AG04449 (cell line): ENCODE measurements at regions not wholly inside any gene's neighbourhood (a gene's known extent, or its start where the extent isn't known, plus 50 kb on each side); places are given as distances from the start of the nearest gene placed in this dataset.
"Not testable (repeated sequence)": the region's sequence is repeated elsewhere in the genome, so short reads cannot be mapped to it uniquely, and the experiment has no call there.

Experiments
- CTCF ChIA-PET: fragments of 350-600 bp; formaldehyde crosslinking; extraction: SDS; loops from one replicate; lab custom pipeline; 2021; ENCODE audit warnings: antibody characterized with exemption; lab: Yijun Ruan, JAX
- POLR2A ChIA-PET: fragments of 400-600, 350-600 bp; formaldehyde crosslinking; extraction: SDS; loops from one replicate; lab custom pipeline; 2020; ENCODE audit warnings: antibody characterized with exemption, inconsistent platforms; lab: Yijun Ruan, JAX
- DNase-seq: peaks from one replicate; pipeline ENCODE4 v3.0.0-alpha.2; 2010; ENCODE audit warnings: low read depth, low spot score
- H3K4me3 ChIP-seq: 2 replicates; pipeline ENCODE4 v1.5.1; 2011; ENCODE audit warnings: low read depth, mild to moderate bottlenecking, control low read depth, low read length
- TF ChIP-seq, protein P1 (sequence below): IDR thresholded peaks from one replicate; pipeline ENCODE4 v1.5.1; 2011; ENCODE audit warnings: mild to moderate bottlenecking, moderate library complexity, low read length, control low read depth, inconsistent platforms; ENCODE audit not compliant: insufficient read depth; ENCODE audit errors: missing control alignments

DNA sequence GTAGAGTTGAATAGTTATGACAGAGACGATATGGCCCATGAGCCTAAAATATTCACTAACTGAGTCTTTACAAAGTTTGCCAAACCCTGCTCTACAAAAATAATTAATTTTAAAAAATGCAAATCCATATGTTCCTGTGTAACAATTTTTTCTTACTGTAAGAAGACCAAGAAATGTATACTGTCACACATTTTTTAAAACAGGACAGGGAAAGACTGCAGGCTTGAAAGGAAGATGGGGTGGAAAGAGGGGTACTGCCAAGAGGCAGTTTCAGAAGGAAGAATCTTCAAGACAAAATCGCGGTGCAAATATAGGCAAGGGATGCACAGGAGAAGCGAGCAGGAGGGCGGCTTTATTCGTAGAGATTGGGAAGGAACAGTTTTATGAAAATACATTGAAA, 115.7 kb upstream of the KLHL1 start:
- ChIA-PET POLR2A (no interaction called here), CTCF (no interaction called here)
- TF ChIP-seq, protein P1, sequence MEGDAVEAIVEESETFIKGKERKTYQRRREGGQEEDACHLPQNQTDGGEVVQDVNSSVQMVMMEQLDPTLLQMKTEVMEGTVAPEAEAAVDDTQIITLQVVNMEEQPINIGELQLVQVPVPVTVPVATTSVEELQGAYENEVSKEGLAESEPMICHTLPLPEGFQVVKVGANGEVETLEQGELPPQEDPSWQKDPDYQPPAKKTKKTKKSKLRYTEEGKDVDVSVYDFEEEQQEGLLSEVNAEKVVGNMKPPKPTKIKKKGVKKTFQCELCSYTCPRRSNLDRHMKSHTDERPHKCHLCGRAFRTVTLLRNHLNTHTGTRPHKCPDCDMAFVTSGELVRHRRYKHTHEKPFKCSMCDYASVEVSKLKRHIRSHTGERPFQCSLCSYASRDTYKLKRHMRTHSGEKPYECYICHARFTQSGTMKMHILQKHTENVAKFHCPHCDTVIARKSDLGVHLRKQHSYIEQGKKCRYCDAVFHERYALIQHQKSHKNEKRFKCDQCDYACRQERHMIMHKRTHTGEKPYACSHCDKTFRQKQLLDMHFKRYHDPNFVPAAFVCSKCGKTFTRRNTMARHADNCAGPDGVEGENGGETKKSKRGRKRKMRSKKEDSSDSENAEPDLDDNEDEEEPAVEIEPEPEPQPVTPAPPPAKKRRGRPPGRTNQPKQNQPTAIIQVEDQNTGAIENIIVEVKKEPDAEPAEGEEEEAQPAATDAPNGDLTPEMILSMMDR: no peak
- no peak overlapping the region for H3K4me3 ChIP-seq
- DNase-seq: no peak

DNA sequence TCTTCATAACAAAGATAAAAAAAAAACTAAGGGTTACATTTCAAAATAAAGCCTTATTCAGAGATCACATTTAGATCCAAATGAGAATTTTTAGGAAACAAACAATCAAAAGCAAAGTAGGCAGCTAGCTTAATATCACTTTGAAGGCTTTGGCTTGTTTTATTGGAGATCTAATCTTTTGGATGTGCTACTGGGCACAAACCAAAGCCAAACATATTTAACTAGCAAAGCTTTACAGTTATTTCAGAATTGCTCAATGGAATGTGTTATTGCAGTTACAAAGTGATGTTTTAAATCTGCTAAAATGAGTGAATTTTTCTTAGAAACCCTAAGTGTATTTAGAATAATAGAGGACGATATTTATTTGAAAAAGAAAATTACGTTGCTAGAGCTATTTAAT, 114.7 kb upstream of the KLHL1 start:
- TF ChIP-seq, protein P1: no peak
- ChIA-PET POLR2A (no interaction called here), CTCF (no interaction called here)
- H3K4me3 ChIP-seq: no peak overlapping the region
- DNase-seq: no peak

DNA sequence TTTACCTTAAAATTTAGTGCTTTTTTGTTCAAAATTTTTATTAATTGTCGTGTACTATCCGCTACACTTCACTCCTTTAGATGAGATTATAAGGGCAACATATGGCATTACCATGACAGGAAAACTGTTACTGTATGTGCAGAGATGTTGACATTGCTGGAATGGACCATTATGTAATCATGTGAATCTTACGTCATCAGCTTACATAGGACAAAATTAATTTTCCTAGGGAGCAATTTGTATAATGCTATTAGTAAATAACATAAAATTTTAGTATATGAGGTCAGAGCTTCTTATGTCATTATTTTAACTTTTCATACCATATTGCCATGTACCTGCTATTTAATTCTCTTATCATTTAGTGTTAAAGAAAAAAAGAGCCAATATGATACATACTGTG, 110.4 kb upstream of the KLHL1 start:
- H3K4me3 ChIP-seq: no peak overlapping the region
- POLR2A ChIA-PET: no interaction called here
- CTCF ChIA-PET: no interaction called here
- TF ChIP-seq, protein P1: no peak
- no peak for DNase-seq

DNA sequence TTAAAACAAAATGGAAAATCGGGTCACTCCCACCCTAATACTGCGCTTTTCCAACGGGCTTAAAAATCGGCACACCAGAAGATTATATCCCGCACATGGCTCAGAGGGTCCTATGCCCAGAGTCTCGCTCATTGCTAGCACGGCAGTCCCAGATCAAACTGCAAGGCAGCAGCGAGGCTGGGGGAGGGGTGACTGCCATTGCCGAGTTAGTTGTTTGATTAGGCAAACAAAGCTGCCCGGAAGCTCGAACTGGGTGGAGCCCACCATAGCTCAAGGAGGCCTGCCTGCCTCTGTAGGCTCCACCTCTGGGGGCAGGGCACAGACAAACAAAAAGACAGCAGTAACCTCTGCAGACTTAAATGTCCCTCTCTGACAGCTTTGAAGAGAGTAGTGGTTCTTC, 100.7 kb upstream of the KLHL1 start:
- POLR2A ChIA-PET, DNase-seq, CTCF ChIA-PET, H3K4me3 ChIP-seq: not testable (repeated sequence)

DNA sequence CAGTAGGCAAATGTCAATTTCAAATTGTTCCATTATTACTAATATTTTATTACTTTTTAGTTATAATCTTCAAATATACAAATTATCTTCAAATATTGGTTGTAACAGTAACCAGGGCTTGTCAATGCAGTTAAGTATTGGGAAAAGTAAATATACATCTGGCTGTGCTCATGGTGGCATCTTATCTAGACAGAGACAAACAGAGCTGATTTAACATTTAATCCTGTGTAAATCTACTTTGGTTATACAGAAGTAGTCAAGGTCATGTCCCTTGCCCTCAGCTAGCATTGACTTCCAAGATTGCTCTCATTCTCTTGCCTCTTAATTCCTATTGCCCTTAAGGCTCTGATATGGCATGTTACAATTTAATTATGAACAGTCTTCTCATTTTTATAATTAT, 98.4 kb upstream of the KLHL1 start:
- POLR2A ChIA-PET: no interaction called here
- CTCF ChIA-PET: no interaction called here
- no peak overlapping the region for H3K4me3 ChIP-seq
- TF ChIP-seq, protein P1: no peak
- DNase-seq: no peak

DNA sequence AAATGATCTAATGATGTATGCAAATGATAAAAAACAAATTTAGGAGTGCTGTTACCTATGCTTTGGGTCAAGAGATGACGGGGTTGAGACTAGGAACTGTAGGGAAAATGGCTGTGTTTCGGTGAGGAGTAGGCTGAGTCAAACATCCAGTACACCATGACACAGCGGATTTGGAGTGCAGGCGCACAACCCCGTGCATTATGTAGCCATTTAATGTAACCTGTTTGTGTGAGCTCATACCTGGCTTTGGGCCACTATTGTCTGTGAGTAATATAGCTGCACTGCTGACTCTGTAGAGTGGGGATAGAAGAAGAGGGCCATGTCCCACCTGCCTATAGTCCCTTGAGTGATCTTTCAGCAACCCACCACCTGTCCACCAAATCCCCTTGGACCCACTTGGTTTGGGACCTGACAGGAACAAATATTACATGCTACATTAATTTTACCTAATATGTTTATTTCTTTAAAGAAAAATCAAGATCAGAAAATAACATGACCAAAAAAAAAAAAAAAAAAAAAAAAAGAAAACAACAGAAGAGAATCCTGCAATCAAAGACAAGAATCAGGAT, 95.5 kb upstream of the KLHL1 start:
- TF ChIP-seq, protein P1: no peak
- no peak overlapping the region for H3K4me3 ChIP-seq
- POLR2A ChIA-PET: no interaction called here
- CTCF ChIA-PET: no interaction called here
- no peak for DNase-seq

DNA sequence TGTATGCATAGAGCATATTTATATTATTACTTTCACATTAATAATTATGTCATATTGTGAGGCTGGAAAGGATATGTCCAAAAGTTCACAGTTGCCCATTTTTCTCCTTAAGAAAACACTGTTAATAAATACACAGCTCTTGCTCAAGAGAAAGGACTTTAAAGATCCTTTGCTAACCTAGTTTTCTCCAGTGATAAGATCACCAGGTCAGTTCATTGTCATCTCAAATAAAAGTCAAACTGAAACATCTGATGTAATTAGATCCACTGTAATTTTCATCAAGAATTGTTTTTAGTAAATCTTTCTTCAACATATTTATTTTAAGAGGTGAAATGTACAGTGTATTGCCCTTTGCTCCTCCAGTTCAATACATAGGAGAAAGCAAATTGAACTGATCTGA, 82.8 kb upstream of the KLHL1 start:
- CTCF ChIA-PET: no interaction called here
- POLR2A ChIA-PET: no interaction called here
- no peak overlapping the region for H3K4me3 ChIP-seq
- TF ChIP-seq, protein P1: no peak
- DNase-seq: no peak
